Neural progenitor cell (in vitro differentiated cells): ENCODE measurements at regions not wholly inside any gene's neighbourhood (a gene's known extent, or its start where the extent isn't known, plus 50 kb on each side); places are given as distances from the start of the nearest gene placed in this dataset.

ENCODE experiments used
- EZH2 ChIP-seq: fragments of 200-600 bp; sonication (generic); IDR thresholded peaks from 2 replicates; pipeline ENCODE4 v1.6.1; 2017; ENCODE audit warnings: antibody characterized with exemption, mild to moderate bottlenecking, moderate library complexity
- TF ChIP-seq, protein P1 (sequence below): fragments of 200-600 bp; sonication (generic); IDR thresholded peaks from 2 replicates; pipeline ENCODE4 v1.5.1; 2017; ENCODE audit warnings: antibody characterized with exemption, mild to moderate bottlenecking

GRCh38 chr4:30396772-30397475, 323.2 kb upstream of the PCDH7 start:
- TF ChIP-seq, protein P1, sequence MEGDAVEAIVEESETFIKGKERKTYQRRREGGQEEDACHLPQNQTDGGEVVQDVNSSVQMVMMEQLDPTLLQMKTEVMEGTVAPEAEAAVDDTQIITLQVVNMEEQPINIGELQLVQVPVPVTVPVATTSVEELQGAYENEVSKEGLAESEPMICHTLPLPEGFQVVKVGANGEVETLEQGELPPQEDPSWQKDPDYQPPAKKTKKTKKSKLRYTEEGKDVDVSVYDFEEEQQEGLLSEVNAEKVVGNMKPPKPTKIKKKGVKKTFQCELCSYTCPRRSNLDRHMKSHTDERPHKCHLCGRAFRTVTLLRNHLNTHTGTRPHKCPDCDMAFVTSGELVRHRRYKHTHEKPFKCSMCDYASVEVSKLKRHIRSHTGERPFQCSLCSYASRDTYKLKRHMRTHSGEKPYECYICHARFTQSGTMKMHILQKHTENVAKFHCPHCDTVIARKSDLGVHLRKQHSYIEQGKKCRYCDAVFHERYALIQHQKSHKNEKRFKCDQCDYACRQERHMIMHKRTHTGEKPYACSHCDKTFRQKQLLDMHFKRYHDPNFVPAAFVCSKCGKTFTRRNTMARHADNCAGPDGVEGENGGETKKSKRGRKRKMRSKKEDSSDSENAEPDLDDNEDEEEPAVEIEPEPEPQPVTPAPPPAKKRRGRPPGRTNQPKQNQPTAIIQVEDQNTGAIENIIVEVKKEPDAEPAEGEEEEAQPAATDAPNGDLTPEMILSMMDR: no peak
- TF ChIP-seq EZH2: no peak
